Ovary (tissue), 7 donors: ENCODE measurements at regions not wholly inside any gene's neighbourhood (a gene's known extent, or its start where the extent isn't known, plus 50 kb on each side); places are given as distances from the start of the nearest gene placed in this dataset.
"Not testable (repeated sequence)": the region's sequence is repeated elsewhere in the genome, so short reads cannot be mapped to it uniquely, and the experiment has no call there.

ENCODE experiments used
- DNase-seq, 5 donors: peaks; one replicate each; pipeline ENCODE4 v3.0.0-alpha.2; 2019 to 2020
- H3K27ac ChIP-seq, 2 donors: fragments of 200-600 bp; one replicate each; pipeline versions ENCODE4 v1.5.1 to v1.8.0; 2019 to 2022
- H3K27me3 ChIP-seq: fragments of 200-600 bp; one replicate; pipeline ENCODE4 v1.8.0; 2022
- H3K36me3 ChIP-seq: fragments of 200-600 bp; sonication (generic); one replicate; pipeline ENCODE4 v1.5.1; 2019
- H3K4me1 ChIP-seq: one replicate; pipeline ENCODE4 v1.8.1; 2013; ENCODE audit warnings: mild to moderate bottlenecking, moderate library complexity; ENCODE audit not compliant: insufficient read depth
- H3K4me3 ChIP-seq: fragments of 200-600 bp; sonication (generic); one replicate; pipeline ENCODE4 v1.5.1; 2017
- H3K9me3 ChIP-seq, 2 donors: fragments of 200-600 bp in 1 of 2; sonication (generic) in 1 of 2; one replicate each; pipeline versions ENCODE4 v1.5.1 to v1.8.1; 2013 to 2019; ENCODE audit warnings: mild to moderate bottlenecking in 1 of 2, moderate library complexity in 1 of 2
- EP300 ChIP-seq: sonication (generic); formaldehyde crosslinking; IDR thresholded peaks from one replicate; pipeline ENCODE4 v1.6.1; 2017; ENCODE audit warnings: antibody characterized with exemption
- POLR2A ChIP-seq: fragments of 450-650 bp; IDR thresholded peaks from one replicate; pipeline ENCODE4 v1.6.1; 2017; ENCODE audit warnings: antibody characterized with exemption, mild to moderate bottlenecking, moderate library complexity
- WGBS, 3 donors: extraction: QIAGEN DNeasy Blood & Tissue Kit in 1 of 3; methylation state at CpG; one replicate each; pipeline versions ENCODE4 v1.1.5 to v1.1.7; 2013 to 2017; 5-methylcytosine and 5-hydroxymethylcytosine counted together
- intact Hi-C, 4 donors: fragments of 100-400 bp; cut with DNase I; formaldehyde crosslinking; loops; one replicate each; pipeline versions ENCODE4 v1.11.0 to v1.15.1; 2022 to 2023
- TF ChIP-seq, protein P1 (sequence below), 3 donors: fragments of 450-650 bp in 2 of 3; fragments of 200-600 bp in 1 of 3; IDR thresholded peaks; one replicate each; pipeline versions ENCODE4 v1.5.1 to v1.8.0; 2016 to 2022; ENCODE audit warnings: antibody characterized with exemption in 3 of 3, mild to moderate bottlenecking in 1 of 3
- donor health status: DM: no; HTN: no; CAD: no; lungs with moderate emphysema.
- donor health status: DM: no; HTN: no; CAD: no.
- donor health status: Bipolar disorder and iron deficiency.
- donor health status: DM: no; HTN: no; CAD: no.
- donor health status: DM: yes; HTN: yes; CAD: no.

- no peak overlapping the region for H3K4me3 ChIP-seq
- H3K27me3 ChIP-seq = no peaks in the 10 kb centered on the region
- DNase-seq = peak in 3 of 5 donors; percentile 31 to 49 (median 45)
- no peaks in the 10 kb centered on the region for H3K36me3 ChIP-seq
- H3K9me3 ChIP-seq = no peaks in the 10 kb centered on the region
- H3K4me1 ChIP-seq = peaks cover 2% of the 10 kb centered on the region
- intact Hi-C loops = no loop called here
- H3K27ac ChIP-seq = peak overlapping the region in 1 of 2 donors; percentile 42
- WGBS, 3 donors = 15 to 33% (median 18%) methylated on average over 5 of the region's 5 CpGs
- no peak for TF ChIP-seq POLR2A
These were observed 313.8 kb downstream of the COL12A1 start for GRCh38 chr6:74892091-74892490.

DNA sequence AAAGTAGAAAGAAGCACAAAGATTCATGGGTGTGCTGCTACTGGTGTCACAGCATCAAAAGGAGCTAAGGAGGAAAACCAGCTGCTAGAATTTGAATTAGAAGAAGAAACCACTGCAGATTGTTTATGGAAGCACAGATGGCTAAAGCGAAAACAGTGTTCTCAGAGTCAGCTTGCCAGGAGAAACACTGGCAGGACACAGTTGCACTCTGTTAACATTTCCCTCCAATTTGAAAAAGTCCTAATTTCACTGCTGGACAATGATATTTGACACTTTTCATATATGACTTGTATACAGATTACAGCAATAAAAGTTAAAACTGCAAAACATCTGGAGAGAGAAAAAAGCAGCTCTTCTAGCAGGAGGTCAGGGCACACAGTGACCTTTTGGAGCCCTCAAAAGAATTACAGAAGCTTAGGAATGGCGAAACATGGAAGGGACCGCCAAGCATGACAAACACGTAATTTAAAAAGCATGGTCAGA, 314.5 kb downstream of the COL12A1 start:
- Histone ChIP-seq H3K27me3 (no peaks in the 10 kb centered on the region), H3K4me1 (peaks cover 2% of the 10 kb centered on the region), H3K9me3 (no peaks in the 10 kb centered on the region), H3K4me3 (no peak overlapping the region), H3K27ac (peak overlapping the region in 1 of 2 donors; percentile 43), H3K36me3 (no peaks in the 10 kb centered on the region)
- TF ChIP-seq EP300 = no peak
- no peak for TF ChIP-seq POLR2A
- TF ChIP-seq, protein P1, sequence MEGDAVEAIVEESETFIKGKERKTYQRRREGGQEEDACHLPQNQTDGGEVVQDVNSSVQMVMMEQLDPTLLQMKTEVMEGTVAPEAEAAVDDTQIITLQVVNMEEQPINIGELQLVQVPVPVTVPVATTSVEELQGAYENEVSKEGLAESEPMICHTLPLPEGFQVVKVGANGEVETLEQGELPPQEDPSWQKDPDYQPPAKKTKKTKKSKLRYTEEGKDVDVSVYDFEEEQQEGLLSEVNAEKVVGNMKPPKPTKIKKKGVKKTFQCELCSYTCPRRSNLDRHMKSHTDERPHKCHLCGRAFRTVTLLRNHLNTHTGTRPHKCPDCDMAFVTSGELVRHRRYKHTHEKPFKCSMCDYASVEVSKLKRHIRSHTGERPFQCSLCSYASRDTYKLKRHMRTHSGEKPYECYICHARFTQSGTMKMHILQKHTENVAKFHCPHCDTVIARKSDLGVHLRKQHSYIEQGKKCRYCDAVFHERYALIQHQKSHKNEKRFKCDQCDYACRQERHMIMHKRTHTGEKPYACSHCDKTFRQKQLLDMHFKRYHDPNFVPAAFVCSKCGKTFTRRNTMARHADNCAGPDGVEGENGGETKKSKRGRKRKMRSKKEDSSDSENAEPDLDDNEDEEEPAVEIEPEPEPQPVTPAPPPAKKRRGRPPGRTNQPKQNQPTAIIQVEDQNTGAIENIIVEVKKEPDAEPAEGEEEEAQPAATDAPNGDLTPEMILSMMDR (IDR thresholded peaks at IDR 0.05) = no peak
- DNase-seq = peak in 4 of 5 donors; percentile 55 to 70 (median 64)
- intact Hi-C loops = no loop called here
- 4 to 17% (median 7%) methylated on average over 4 of the region's 4 CpGs for WGBS, 3 donors

GRCh38 chr6:74889635-74890034, 316.2 kb downstream of the COL12A1 start:
- DNase-seq = no peak
- Histone ChIP-seq H3K27ac (no peak overlapping the region), H3K27me3 (no peaks in the 10 kb centered on the region), H3K9me3 (no peaks in the 10 kb centered on the region), H3K4me1 (peaks cover 2% of the 10 kb centered on the region), H3K4me3 (no peak overlapping the region), H3K36me3 (no peaks in the 10 kb centered on the region)
- TF ChIP-seq POLR2A (no peak), EP300 (no peak)
- intact Hi-C loops = no loop called here

GRCh38 chr6:74888741-74889140, 317.1 kb downstream of the COL12A1 start:
- H3K4me3 ChIP-seq, intact Hi-C loops, H3K4me1 ChIP-seq, DNase-seq, H3K27ac ChIP-seq, H3K27me3 ChIP-seq, H3K9me3 ChIP-seq, H3K36me3 ChIP-seq: not testable (repeated sequence)
- 84 to 92% (median 86%) methylated on average over 5 to 6 of the region's 6 CpGs for WGBS, 3 donors

- Histone ChIP-seq H3K36me3 (no peaks in the 10 kb centered on the region), H3K27me3 (no peaks in the 10 kb centered on the region), H3K9me3 (no peaks in the 10 kb centered on the region), H3K4me3 (no peak overlapping the region), H3K4me1 (peaks cover 4% of the 10 kb centered on the region), H3K27ac (no peak overlapping the region)
- DNase-seq = no peak
- intact Hi-C loops = no loop called here
- no peak for TF ChIP-seq EP300
- TF ChIP-seq POLR2A = no peak
- TF ChIP-seq, protein P1 (IDR thresholded peaks at IDR 0.05) = no peak
- 89 to 91% (median 90%) methylated on average over 2 of the region's 2 CpGs for WGBS, 3 donors
These were observed 325.9 kb downstream of the COL12A1 start for GRCh38 chr6:74879976-74880375.

- Histone ChIP-seq H3K27me3 (no peaks in the 10 kb centered on the region), H3K36me3 (no peaks in the 10 kb centered on the region), H3K27ac (peak overlapping the region in 1 of 2 donors; percentile 20), H3K4me3 (no peak overlapping the region), H3K4me1 (peaks cover 10% of the 10 kb centered on the region), H3K9me3 (no peaks in the 10 kb centered on the region)
- no peak for TF ChIP-seq POLR2A
- DNase-seq = peak in 2 of 5 donors; percentile 21 to 27
- intact Hi-C loops = no loop called here
- WGBS, 3 donors = 16 to 33% (median 23%) methylated on average over 4 of the region's 4 CpGs
These were observed 326.6 kb downstream of the COL12A1 start for GRCh38 chr6:74879234-74879633.
